HL-60 (cell line): ENCODE measurements at regions not wholly inside any gene's neighbourhood (a gene's known extent, or its start where the extent isn't known, plus 50 kb on each side); places are given as distances from the start of the nearest gene placed in this dataset.

Experiments used
- DNase-seq, 2 experiments: peaks; one replicate each; pipeline ENCODE4 v3.0.0-alpha.2; 2010 to 2020; ENCODE audit warnings: low read depth in 1 of 2, low spot score in 1 of 2
- H3K27ac ChIP-seq: fragments of 250-450 bp; sonication (Bioruptor Pico); replicated peaks from 2 replicates; pipeline ENCODE4 v1.5.1; 2020; ENCODE audit warnings: mild to moderate bottlenecking, moderate library complexity
- H3K27me3 ChIP-seq: fragments of 250-450 bp; sonication (Bioruptor Pico); 2 replicates; pipeline ENCODE4 v1.5.1; 2021; ENCODE audit warnings: mild to moderate bottlenecking, moderate library complexity; ENCODE audit not compliant: insufficient read depth, poor library complexity, severe bottlenecking
- H3K4me3 ChIP-seq: replicated peaks from 2 replicates; pipeline ENCODE4 v1.5.1; 2011; ENCODE audit warnings: mild to moderate bottlenecking, control low read depth, low read length; ENCODE audit not compliant: insufficient read depth
- GABPA ChIP-seq: IDR thresholded peaks from 2 replicates; pipeline ENCODE4 v1.6.1; 2012; ENCODE audit warnings: low read depth
- POLR2AphosphoS5 ChIP-seq: IDR thresholded peaks from 2 replicates; pipeline ENCODE4 v1.6.1; 2012; ENCODE audit warnings: low read depth
- SPI1 ChIP-seq: IDR thresholded peaks from 2 replicates; pipeline ENCODE4 v1.6.1; 2012; ENCODE audit warnings: low read depth, mild to moderate bottlenecking, borderline replicate concordance
- TF ChIP-seq, protein P1 (sequence below): IDR thresholded peaks from 2 replicates; pipeline ENCODE4 v1.6.1; 2012; ENCODE audit warnings: low read depth; ENCODE audit not compliant: insufficient replicate concordance
- TF ChIP-seq, protein P2 (sequence below): IDR thresholded peaks from one replicate; pipeline ENCODE4 v1.5.1; 2011; ENCODE audit warnings: low read length, control low read depth, inconsistent platforms; ENCODE audit not compliant: insufficient read depth

DNA sequence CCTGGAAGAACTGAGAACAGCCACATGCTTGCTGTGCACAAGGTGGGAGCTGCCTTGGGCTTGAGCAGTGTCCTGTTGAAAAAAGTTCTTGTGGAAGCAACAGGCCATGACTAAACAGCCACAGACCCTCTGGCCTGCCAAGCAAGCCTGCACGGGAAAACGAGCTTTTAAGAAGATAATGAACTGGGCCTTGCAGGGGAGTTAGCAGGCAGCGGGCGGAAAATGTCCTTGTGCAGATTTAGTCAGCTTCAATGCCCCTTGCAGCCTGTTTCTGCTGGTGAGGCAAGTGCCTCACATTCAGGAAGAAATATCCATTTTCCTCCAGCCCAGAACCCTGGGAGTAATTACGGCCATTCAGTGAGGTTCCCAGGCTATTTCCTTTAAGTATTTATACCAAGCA is 126.2 kb upstream of the KLHL25 start:
- Histone ChIP-seq H3K27ac (no peak overlapping the region), H3K4me3 (no peak overlapping the region), H3K27me3 (no peaks in the 10 kb centered on the region)
- TF ChIP-seq GABPA: no peak
- TF ChIP-seq, protein P1, sequence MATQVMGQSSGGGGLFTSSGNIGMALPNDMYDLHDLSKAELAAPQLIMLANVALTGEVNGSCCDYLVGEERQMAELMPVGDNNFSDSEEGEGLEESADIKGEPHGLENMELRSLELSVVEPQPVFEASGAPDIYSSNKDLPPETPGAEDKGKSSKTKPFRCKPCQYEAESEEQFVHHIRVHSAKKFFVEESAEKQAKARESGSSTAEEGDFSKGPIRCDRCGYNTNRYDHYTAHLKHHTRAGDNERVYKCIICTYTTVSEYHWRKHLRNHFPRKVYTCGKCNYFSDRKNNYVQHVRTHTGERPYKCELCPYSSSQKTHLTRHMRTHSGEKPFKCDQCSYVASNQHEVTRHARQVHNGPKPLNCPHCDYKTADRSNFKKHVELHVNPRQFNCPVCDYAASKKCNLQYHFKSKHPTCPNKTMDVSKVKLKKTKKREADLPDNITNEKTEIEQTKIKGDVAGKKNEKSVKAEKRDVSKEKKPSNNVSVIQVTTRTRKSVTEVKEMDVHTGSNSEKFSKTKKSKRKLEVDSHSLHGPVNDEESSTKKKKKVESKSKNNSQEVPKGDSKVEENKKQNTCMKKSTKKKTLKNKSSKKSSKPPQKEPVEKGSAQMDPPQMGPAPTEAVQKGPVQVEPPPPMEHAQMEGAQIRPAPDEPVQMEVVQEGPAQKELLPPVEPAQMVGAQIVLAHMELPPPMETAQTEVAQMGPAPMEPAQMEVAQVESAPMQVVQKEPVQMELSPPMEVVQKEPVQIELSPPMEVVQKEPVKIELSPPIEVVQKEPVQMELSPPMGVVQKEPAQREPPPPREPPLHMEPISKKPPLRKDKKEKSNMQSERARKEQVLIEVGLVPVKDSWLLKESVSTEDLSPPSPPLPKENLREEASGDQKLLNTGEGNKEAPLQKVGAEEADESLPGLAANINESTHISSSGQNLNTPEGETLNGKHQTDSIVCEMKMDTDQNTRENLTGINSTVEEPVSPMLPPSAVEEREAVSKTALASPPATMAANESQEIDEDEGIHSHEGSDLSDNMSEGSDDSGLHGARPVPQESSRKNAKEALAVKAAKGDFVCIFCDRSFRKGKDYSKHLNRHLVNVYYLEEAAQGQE: no peak
- no peak for TF ChIP-seq SPI1
- TF ChIP-seq, protein P2, sequence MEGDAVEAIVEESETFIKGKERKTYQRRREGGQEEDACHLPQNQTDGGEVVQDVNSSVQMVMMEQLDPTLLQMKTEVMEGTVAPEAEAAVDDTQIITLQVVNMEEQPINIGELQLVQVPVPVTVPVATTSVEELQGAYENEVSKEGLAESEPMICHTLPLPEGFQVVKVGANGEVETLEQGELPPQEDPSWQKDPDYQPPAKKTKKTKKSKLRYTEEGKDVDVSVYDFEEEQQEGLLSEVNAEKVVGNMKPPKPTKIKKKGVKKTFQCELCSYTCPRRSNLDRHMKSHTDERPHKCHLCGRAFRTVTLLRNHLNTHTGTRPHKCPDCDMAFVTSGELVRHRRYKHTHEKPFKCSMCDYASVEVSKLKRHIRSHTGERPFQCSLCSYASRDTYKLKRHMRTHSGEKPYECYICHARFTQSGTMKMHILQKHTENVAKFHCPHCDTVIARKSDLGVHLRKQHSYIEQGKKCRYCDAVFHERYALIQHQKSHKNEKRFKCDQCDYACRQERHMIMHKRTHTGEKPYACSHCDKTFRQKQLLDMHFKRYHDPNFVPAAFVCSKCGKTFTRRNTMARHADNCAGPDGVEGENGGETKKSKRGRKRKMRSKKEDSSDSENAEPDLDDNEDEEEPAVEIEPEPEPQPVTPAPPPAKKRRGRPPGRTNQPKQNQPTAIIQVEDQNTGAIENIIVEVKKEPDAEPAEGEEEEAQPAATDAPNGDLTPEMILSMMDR: no peak
- TF ChIP-seq POLR2AphosphoS5: no peak
- DNase-seq: no peak

DNA sequence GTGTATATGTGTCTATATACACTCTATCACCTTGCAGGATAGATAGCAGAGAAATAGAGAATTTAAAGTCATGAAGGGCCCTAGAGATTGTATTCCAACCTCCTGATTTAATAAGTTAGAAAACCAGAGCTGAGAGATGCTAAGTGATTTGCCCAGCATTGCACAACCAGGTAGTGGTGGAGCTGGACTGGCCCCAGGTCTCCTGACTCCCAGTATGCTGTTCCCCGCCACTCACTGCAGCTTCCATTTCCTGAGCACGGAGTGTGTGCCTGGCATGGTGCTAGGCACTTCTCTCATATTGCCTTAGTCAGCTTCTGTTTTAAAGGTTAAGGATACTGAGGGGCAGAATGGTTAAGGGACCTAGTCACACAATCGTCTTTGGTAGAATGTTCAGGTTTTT is 129.4 kb upstream of the KLHL25 start:
- no peak overlapping the region for H3K4me3 ChIP-seq
- no peak for DNase-seq
- no peak overlapping the region for H3K27ac ChIP-seq
- TF ChIP-seq, protein P1: no peak
- TF ChIP-seq GABPA (no peak), SPI1 (no peak)
- TF ChIP-seq, protein P2: no peak
- H3K27me3 ChIP-seq: no peaks in the 10 kb centered on the region

DNA sequence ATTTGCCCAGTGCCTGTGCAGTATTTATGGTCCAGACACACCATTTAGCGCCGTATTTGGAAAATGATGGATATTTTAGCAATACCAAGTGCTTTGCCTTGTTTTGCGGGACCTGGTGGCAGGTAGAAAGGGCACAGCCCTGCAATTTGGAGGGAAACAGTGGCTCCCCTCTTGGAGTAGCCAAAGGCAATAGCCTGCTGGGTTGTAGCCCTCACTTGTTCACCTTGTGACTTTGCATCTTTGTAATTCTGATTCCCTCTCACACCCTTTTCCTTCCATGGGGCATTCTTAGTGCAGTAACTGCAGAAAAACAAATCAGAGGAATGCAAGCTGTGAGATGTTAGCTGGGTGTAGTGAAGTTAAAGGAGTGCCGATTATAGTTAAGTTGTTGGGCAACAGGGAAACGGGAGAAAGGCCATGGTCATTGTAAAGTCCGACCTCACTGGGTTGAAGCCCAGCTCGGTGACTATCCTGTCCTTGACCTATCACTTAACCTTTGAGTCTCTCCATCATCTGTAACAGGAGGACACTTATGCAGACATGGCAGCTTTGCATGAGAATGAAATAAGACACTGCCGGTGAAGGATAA is 131.0 kb upstream of the KLHL25 start:
- TF ChIP-seq SPI1: no peak
- no peak for TF ChIP-seq GABPA
- TF ChIP-seq, protein P2: no peak
- TF ChIP-seq POLR2AphosphoS5: no peak
- TF ChIP-seq, protein P1: no peak
- no peak for DNase-seq
- no peak overlapping the region for H3K27ac ChIP-seq
- H3K4me3 ChIP-seq: no peak overlapping the region
- H3K27me3 ChIP-seq: no peaks in the 10 kb centered on the region
